NCI-H2196 treated with DMSO at 0.1 percent for 48 hours (cell line): ENCODE measurements at regions not wholly inside any gene's neighbourhood (a gene's known extent, or its start where the extent isn't known, plus 50 kb on each side); places are given as distances from the start of the nearest gene placed in this dataset.

Experiments
- DNase-seq: peaks from one replicate; lab custom pipeline; 2025; ENCODE audit not compliant: unreplicated experiment; lab: John Stamatoyannopoulos, UW

- DNase-seq = no peak
Observed at GRCh38 chr13:63684822-63685221, 2269.2 kb upstream of the PCDH20 start.

DNA sequence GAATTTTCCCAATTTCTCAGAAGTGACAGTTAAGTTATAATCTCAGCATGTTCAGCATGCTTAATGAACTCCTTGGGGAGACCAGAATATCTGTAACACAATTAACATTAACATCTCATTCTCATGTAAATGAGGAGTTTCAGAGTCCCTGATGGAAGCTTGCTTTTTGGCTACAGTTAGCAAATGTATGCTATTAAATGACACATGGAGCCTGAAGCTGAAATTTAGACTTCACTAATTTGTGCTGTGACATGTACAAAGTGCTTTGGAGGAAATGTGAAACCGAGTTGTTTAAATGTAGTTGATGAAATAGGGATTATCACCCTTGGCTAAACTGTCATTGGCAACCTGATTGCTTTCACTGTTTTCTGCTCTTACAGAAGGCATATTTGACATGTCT is 2265.1 kb upstream of the PCDH20 start:
- DNase-seq = no peak

DNA sequence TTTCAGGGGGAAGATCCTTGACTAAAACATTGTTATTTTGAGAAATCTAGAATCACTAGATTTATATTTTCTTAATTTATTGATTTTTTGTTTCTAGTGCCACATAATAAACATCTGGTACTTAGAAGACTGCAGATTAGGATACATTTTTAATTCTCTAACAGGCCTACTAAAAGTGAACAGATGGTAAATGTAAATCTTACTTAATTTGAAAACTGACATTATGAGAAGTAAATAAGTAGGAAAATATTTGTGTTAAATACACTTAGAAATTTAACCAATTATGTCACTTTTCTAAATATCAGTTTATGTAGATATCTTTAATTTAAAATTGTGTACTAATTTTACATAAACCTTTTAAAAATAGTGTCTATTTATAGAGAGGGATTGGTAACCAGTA is 2255.6 kb upstream of the PCDH20 start:
- no peak for DNase-seq

DNA sequence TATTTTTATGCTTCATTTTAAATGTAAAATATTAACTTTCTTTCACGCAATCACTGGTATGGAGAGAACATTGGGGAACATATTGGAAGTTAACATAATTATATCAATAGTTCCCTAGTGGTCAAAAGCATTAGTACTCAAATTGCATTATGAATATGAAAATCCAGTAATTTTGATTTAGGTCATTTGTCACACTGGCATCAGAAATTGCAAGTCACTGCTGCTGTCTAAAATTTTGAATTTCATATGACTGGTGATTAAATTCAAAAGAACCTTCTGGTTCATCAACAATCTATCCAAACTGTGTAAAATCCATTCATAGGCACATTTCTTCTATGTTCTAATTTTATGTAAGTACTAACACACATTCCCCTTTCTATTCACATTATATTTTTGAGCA is 2235.7 kb upstream of the PCDH20 start:
- no peak for DNase-seq

DNA sequence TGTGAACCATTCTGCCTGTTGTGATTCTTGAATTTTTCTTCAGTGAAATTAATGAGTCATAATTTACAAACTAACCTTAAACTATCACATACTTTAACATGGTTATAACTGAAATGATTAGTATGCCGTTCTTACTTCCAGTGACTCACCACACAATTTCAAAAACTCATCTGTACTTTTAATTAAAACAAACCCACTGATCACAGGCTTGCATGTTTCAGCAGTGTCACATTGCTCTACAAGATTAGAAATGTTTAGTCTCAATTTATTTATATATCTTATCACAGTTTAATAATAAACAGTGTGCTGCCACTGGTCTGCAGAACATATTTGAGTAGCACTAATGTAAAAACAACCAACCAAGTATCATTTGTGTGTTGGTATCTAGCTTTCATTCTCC is 2227.9 kb upstream of the PCDH20 start:
- no peak for DNase-seq

- no peak for DNase-seq
Observed at GRCh38 chr13:63636316-63636993, 2220.8 kb upstream of the PCDH20 start.

- DNase-seq = no peak
Observed at GRCh38 chr13:63632321-63632720, 2216.7 kb upstream of the PCDH20 start.

- no peak for DNase-seq
Observed at GRCh38 chr13:63631006-63631405, 2215.4 kb upstream of the PCDH20 start.

- no peak for DNase-seq
Observed at GRCh38 chr13:63629591-63629990, 2213.9 kb upstream of the PCDH20 start.

- DNase-seq = no peak
Observed at GRCh38 chr13:63628310-63628709, 2212.7 kb upstream of the PCDH20 start.

GRCh38 chr13:63625869-63626268 is 2210.2 kb upstream of the PCDH20 start:
- DNase-seq = no peak

GRCh38 chr13:63614874-63615612 is 2199.4 kb upstream of the PCDH20 start:
- no peak for DNase-seq

- no peak for DNase-seq
Observed at GRCh38 chr13:63607153-63607552, 2191.5 kb upstream of the PCDH20 start.

GRCh38 chr13:63605962-63606361 is 2190.3 kb upstream of the PCDH20 start:
- no peak for DNase-seq

DNA sequence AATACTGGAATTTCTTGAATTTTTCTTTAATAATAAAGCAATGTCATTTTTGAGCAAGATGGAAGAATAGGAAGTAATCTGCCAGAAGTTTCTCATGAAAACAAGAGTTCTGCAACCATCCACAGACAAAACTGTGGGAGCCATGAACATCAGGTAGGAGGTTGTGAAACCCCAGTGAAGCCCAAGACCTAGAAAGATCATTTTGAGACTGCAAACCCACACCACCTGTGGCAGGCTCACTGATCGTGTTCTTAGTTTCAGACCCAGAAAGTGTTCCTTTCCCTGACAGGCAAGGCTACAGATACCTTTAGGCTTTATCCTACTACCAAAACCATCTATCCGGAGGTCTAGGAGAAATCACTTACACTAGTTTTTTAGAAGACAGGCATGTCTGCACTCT is 2189.8 kb upstream of the PCDH20 start:
- no peak for DNase-seq

DNA sequence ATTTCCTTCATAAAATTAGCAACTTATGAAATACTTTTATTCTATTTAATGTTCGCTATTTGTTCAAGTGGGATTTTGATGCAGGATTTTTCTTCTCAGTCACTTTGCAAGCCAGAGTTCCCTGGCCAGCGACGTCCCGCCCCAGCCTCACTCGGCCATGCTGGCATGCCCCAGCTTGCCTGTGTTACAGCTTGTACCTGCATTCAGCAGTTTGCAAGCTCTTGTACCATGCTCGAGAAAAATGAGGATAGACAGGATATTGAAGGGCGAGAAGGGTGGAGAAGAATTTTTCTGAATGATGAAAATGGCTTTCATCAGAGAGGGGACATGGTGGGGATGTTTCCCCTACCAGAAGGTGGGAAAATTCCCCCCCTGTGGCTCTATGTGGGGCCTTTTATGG is 2180.2 kb upstream of the PCDH20 start:
- DNase-seq = no peak

GRCh38 chr13:63586467-63586866 is 2170.8 kb upstream of the PCDH20 start:
- DNase-seq = no peak

DNA sequence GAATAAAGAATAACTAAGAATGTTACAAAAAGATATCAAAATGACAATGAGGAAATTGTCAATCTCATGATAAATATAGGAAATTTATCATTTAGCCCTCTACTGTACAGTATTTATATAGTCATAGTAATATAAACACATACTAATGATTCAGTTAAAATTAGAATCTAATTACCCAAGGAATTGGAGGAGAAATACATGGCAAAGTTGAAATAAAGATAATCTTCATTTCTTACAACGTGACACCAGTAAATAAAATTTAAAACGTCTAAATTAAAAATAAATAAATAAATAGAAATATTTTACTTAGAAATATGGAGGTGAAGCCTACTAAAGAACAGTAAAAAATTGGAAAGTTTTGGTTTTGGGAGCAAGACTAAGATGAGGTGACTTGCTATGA is 2163.1 kb upstream of the PCDH20 start:
- DNase-seq = no peak

DNA sequence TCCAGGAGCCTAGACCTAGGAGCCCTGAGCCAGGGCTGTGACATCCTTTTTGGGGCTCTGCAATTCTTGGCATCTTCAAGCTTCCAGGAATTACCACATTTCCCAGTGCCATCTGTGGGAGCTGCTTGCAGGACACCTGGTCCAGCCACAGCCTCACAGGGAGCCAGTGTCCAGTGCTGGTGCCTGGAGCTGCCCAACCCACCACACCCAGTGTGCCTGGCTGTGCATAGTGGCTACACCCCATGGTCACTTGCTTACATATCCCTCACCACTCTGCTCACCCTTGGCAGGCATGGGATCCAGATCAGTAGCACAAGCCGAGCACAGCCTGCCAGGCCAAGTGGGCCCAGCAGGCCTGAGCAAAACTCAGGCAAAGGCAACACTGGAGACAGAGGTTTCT is 2151.4 kb upstream of the PCDH20 start:
- DNase-seq = no peak

- no peak for DNase-seq
Observed at GRCh38 chr13:63554157-63554556, 2138.5 kb upstream of the PCDH20 start.

- DNase-seq = no peak
Observed at GRCh38 chr13:63551731-63552130, 2136.1 kb upstream of the PCDH20 start.

DNA sequence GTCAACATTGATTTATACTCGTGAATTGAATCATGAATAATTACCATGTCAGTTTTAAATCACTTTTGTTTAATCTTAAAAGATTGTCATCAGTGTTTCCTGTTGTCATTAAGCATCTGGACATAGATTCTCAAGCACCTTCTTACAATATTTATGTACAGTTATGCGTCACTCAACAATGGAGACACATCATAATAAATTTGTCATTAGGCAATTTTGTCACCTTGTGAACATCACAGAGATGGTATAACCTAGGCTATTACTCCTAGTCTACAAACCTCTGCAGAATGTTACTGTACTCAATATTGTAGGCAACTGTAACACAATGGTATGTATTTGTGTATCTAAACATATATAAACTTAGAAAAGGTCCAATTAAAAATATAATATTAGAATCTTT is 2130.9 kb upstream of the PCDH20 start:
- DNase-seq = no peak

- no peak for DNase-seq
Observed at GRCh38 chr13:63542770-63543169, 2127.1 kb upstream of the PCDH20 start.
